HFFc6 (cell line): ENCODE measurements at regions not wholly inside any gene's neighbourhood (a gene's known extent, or its start where the extent isn't known, plus 50 kb on each side); places are given as distances from the start of the nearest gene placed in this dataset.

Experiments used
- DNase-seq: peaks from one replicate; pipeline ENCODE4 v3.0.0-alpha.2; 2018
- H3K27ac Mint-ChIP-seq: 2 replicates; pipeline ENCODE4 v1.8.0; 2020; ENCODE audit warnings: mild to moderate bottlenecking, mixed read lengths
- H3K27me3 Mint-ChIP-seq: 2 replicates; pipeline ENCODE4 v1.8.0; 2021; ENCODE audit warnings: mild to moderate bottlenecking, moderate library complexity, mixed read lengths; ENCODE audit not compliant: insufficient read depth
- H3K36me3 Mint-ChIP-seq: 2 replicates; pipeline ENCODE4 v1.8.0; 2021; ENCODE audit warnings: low read depth, mixed read lengths
- H3K4me1 Mint-ChIP-seq: 2 replicates; pipeline ENCODE4 v1.8.0; 2020; ENCODE audit warnings: low read depth, mixed read lengths
- H3K4me3 Mint-ChIP-seq: 2 replicates; pipeline ENCODE4 v1.8.0; 2020; ENCODE audit warnings: mild to moderate bottlenecking, moderate library complexity, mixed read lengths
- H3K9me3 Mint-ChIP-seq: 2 replicates; pipeline ENCODE4 v1.8.0; 2020; ENCODE audit warnings: mild to moderate bottlenecking, mixed read lengths
- TF ChIP-seq, protein P1 (sequence below): fragments of 200-600 bp; sonication (generic); IDR thresholded peaks from 2 replicates; pipeline ENCODE4 v1.5.0; 2021; ENCODE audit warnings: antibody characterized with exemption, mild to moderate bottlenecking

GRCh38 chr5:124185716-124186115, 560.7 kb downstream of the ZNF608 start:
- Mint-ChIP-seq H3K4me3 (no peak overlapping the region), H3K36me3 (no peaks in the 10 kb centered on the region), H3K27ac (no peak overlapping the region), H3K9me3 (no peaks in the 10 kb centered on the region; the same call in none of the 2 replicates), H3K27me3 (no peaks in the 10 kb centered on the region), H3K4me1 (no peaks in the 10 kb centered on the region)
- TF ChIP-seq, protein P1, sequence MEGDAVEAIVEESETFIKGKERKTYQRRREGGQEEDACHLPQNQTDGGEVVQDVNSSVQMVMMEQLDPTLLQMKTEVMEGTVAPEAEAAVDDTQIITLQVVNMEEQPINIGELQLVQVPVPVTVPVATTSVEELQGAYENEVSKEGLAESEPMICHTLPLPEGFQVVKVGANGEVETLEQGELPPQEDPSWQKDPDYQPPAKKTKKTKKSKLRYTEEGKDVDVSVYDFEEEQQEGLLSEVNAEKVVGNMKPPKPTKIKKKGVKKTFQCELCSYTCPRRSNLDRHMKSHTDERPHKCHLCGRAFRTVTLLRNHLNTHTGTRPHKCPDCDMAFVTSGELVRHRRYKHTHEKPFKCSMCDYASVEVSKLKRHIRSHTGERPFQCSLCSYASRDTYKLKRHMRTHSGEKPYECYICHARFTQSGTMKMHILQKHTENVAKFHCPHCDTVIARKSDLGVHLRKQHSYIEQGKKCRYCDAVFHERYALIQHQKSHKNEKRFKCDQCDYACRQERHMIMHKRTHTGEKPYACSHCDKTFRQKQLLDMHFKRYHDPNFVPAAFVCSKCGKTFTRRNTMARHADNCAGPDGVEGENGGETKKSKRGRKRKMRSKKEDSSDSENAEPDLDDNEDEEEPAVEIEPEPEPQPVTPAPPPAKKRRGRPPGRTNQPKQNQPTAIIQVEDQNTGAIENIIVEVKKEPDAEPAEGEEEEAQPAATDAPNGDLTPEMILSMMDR, result no peak
- DNase-seq, result no peak

GRCh38 chr5:124182133-124182532, 564.3 kb downstream of the ZNF608 start:
- H3K4me3 Mint-ChIP-seq, result no peak overlapping the region
- H3K4me1 Mint-ChIP-seq, result no peaks in the 10 kb centered on the region
- TF ChIP-seq, protein P1, result no peak
- H3K9me3 Mint-ChIP-seq, result no peaks in the 10 kb centered on the region; the same call in 1 of the 2 replicates
- H3K36me3 Mint-ChIP-seq, result no peaks in the 10 kb centered on the region
- H3K27me3 Mint-ChIP-seq, result no peaks in the 10 kb centered on the region
- H3K27ac Mint-ChIP-seq, result no peak overlapping the region
- no peak for DNase-seq

DNA sequence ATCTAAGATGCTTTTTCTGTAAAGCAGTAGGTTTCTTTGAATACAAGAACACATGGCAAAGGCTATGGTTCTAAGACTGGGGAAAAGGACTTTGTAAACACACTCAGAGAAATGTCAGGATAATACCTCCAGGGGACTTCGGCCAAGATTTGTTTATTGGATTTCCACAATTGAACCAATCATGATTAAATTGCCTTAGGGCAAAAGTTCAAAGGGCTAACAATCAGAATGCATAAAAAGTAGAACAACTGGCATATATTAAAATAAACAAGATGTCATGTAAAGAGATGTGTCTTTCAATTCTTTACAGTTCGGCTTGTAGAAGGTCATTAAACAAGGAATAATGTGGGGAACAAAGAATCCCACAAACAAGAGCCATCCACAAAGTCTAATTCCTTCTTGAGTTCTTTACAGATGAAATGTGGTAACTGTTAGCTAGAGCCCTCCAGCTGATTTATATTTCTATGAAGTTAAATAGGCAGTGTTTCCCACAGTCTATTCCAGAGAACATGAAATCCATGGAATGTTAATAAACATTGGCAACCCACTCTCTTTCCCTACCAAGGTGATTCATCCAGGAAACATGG, 565.5 kb downstream of the ZNF608 start:
- H3K27me3 Mint-ChIP-seq, result no peaks in the 10 kb centered on the region
- H3K36me3 Mint-ChIP-seq, result no peaks in the 10 kb centered on the region
- no peak overlapping the region for H3K27ac Mint-ChIP-seq
- H3K4me1 Mint-ChIP-seq, result no peaks in the 10 kb centered on the region
- no peaks in the 10 kb centered on the region; the same call in 1 of the 2 replicates for H3K9me3 Mint-ChIP-seq
- no peak overlapping the region for H3K4me3 Mint-ChIP-seq
- TF ChIP-seq, protein P1, result no peak
- DNase-seq, result no peak

GRCh38 chr5:124180299-124180874, 566.1 kb downstream of the ZNF608 start:
- no peak for DNase-seq

DNA sequence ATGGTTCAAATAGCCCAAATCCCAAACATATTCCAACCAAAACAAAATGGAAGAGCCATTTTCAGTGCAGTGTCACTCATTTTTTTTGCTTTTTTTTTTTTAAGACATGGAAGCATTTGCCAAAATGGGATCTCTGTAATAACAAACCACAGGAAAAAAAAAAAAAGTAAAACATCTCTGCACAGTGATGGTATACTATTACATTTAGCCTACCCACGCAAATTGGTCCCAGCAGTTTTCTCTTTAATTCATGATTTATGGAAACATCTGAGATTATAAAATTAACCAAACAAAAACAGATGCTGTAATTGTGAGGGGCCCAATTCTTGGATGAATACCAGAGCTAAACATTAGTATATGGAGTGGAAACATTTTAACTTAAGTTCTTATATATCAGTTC, 566.6 kb downstream of the ZNF608 start:
- Mint-ChIP-seq H3K36me3 (no peaks in the 10 kb centered on the region), H3K27me3 (no peaks in the 10 kb centered on the region), H3K27ac (no peak overlapping the region), H3K9me3 (no peaks in the 10 kb centered on the region; the same call in 1 of the 2 replicates), H3K4me3 (no peak overlapping the region), H3K4me1 (no peaks in the 10 kb centered on the region)
- DNase-seq, result no peak
- TF ChIP-seq, protein P1, result no peak

More at GRCh38 chr5:124180299-124180874, 566.1 kb downstream of the ZNF608 start:
- no peaks in the 10 kb centered on the region for H3K4me1 Mint-ChIP-seq
- H3K27me3 Mint-ChIP-seq, result no peaks in the 10 kb centered on the region
- TF ChIP-seq, protein P1, result no peak
- no peak overlapping the region for H3K4me3 Mint-ChIP-seq
- H3K27ac Mint-ChIP-seq, result no peak overlapping the region
- no peaks in the 10 kb centered on the region for H3K36me3 Mint-ChIP-seq
- no peaks in the 10 kb centered on the region; the same call in 1 of the 2 replicates for H3K9me3 Mint-ChIP-seq
